ENCODE measurements at regions not wholly inside any gene's neighbourhood (a gene's known extent, or its start where the extent isn't known, plus 50 kb on each side); places are given as distances from the start of the nearest gene placed in this dataset.

- TF ChIP-seq, protein P1, sequence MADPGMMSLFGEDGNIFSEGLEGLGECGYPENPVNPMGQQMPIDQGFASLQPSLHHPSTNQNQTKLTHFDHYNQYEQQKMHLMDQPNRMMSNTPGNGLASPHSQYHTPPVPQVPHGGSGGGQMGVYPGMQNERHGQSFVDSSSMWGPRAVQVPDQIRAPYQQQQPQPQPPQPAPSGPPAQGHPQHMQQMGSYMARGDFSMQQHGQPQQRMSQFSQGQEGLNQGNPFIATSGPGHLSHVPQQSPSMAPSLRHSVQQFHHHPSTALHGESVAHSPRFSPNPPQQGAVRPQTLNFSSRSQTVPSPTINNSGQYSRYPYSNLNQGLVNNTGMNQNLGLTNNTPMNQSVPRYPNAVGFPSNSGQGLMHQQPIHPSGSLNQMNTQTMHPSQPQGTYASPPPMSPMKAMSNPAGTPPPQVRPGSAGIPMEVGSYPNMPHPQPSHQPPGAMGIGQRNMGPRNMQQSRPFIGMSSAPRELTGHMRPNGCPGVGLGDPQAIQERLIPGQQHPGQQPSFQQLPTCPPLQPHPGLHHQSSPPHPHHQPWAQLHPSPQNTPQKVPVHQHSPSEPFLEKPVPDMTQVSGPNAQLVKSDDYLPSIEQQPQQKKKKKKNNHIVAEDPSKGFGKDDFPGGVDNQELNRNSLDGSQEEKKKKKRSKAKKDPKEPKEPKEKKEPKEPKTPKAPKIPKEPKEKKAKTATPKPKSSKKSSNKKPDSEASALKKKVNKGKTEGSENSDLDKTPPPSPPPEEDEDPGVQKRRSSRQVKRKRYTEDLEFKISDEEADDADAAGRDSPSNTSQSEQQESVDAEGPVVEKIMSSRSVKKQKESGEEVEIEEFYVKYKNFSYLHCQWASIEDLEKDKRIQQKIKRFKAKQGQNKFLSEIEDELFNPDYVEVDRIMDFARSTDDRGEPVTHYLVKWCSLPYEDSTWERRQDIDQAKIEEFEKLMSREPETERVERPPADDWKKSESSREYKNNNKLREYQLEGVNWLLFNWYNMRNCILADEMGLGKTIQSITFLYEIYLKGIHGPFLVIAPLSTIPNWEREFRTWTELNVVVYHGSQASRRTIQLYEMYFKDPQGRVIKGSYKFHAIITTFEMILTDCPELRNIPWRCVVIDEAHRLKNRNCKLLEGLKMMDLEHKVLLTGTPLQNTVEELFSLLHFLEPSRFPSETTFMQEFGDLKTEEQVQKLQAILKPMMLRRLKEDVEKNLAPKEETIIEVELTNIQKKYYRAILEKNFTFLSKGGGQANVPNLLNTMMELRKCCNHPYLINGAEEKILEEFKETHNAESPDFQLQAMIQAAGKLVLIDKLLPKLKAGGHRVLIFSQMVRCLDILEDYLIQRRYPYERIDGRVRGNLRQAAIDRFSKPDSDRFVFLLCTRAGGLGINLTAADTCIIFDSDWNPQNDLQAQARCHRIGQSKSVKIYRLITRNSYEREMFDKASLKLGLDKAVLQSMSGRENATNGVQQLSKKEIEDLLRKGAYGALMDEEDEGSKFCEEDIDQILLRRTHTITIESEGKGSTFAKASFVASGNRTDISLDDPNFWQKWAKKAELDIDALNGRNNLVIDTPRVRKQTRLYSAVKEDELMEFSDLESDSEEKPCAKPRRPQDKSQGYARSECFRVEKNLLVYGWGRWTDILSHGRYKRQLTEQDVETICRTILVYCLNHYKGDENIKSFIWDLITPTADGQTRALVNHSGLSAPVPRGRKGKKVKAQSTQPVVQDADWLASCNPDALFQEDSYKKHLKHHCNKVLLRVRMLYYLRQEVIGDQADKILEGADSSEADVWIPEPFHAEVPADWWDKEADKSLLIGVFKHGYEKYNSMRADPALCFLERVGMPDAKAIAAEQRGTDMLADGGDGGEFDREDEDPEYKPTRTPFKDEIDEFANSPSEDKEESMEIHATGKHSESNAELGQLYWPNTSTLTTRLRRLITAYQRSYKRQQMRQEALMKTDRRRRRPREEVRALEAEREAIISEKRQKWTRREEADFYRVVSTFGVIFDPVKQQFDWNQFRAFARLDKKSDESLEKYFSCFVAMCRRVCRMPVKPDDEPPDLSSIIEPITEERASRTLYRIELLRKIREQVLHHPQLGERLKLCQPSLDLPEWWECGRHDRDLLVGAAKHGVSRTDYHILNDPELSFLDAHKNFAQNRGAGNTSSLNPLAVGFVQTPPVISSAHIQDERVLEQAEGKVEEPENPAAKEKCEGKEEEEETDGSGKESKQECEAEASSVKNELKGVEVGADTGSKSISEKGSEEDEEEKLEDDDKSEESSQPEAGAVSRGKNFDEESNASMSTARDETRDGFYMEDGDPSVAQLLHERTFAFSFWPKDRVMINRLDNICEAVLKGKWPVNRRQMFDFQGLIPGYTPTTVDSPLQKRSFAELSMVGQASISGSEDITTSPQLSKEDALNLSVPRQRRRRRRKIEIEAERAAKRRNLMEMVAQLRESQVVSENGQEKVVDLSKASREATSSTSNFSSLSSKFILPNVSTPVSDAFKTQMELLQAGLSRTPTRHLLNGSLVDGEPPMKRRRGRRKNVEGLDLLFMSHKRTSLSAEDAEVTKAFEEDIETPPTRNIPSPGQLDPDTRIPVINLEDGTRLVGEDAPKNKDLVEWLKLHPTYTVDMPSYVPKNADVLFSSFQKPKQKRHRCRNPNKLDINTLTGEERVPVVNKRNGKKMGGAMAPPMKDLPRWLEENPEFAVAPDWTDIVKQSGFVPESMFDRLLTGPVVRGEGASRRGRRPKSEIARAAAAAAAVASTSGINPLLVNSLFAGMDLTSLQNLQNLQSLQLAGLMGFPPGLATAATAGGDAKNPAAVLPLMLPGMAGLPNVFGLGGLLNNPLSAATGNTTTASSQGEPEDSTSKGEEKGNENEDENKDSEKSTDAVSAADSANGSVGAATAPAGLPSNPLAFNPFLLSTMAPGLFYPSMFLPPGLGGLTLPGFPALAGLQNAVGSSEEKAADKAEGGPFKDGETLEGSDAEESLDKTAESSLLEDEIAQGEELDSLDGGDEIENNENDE (IDR thresholded peaks at IDR 0.05; ENCODE audit: insufficient replicate concordance, low read length), result no peak
- TF ChIP-seq RFX5 (IDR thresholded peaks at IDR 0.05; ENCODE audit: borderline replicate concordance, low read depth, low read length) (no peak), CHD1 (IDR thresholded peaks at IDR 0.05; ENCODE audit: low read depth, low read length) (no peak), SP1 (IDR thresholded peaks at IDR 0.05; ENCODE audit: low read depth, low read length) (no peak), MAFK (IDR thresholded peaks at IDR 0.05; ENCODE audit: low read depth, low read length) (no peak), SRF (IDR thresholded peaks at IDR 0.05; ENCODE audit: low read depth, low read length) (no peak), KDM1A (IDR thresholded peaks at IDR 0.05; ENCODE audit: borderline replicate concordance, low read length) (no peak), EZH2 (IDR thresholded peaks at IDR 0.05; ENCODE audit: low read depth, low read length, severe bottlenecking) (no peak), POLR2A (IDR thresholded peaks at IDR 0.05; ENCODE audit: control extremely low read depth in 1 of 2, low read depth in 2 of 2, low read length in 2 of 2) (no peak)
- TF ChIP-seq, protein P2, sequence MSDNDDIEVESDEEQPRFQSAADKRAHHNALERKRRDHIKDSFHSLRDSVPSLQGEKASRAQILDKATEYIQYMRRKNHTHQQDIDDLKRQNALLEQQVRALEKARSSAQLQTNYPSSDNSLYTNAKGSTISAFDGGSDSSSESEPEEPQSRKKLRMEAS (IDR thresholded peaks at IDR 0.05), result no peak
These were observed 152.6 kb upstream of the EPHA3 start (continued) for GRCh38 chr3:88954853-88955252.

All from H1 (cell line).